ENCODE measurements at regions not wholly inside any gene's neighbourhood (a gene's known extent, or its start where the extent isn't known, plus 50 kb on each side); places are given as distances from the start of the nearest gene placed in this dataset.

GRCh38 chr7:19465861-19466260 is 243.0 kb downstream of the POLR1F start:
- no peak overlapping the region for H3K4me3 ChIP-seq (ENCODE audit: control insufficient read depth, low read depth, low read length)
- no peak for TF ChIP-seq CTCF (IDR thresholded peaks at IDR 0.05; ENCODE audit: control insufficient read depth, insufficient read depth, low read depth, low read length, missing control alignments)
- DNase-seq (ENCODE audit: low read depth) = no peak

GRCh38 chr7:19464751-19465150 is 244.1 kb downstream of the POLR1F start:
- no peak for DNase-seq (ENCODE audit: low read depth)
- no peak for TF ChIP-seq CTCF (IDR thresholded peaks at IDR 0.05; ENCODE audit: control insufficient read depth, insufficient read depth, low read depth, low read length, missing control alignments)
- no peak overlapping the region for H3K4me3 ChIP-seq (ENCODE audit: control insufficient read depth, low read depth, low read length)

GRCh38 chr7:19464241-19464640 is 244.6 kb downstream of the POLR1F start:
- TF ChIP-seq CTCF (IDR thresholded peaks at IDR 0.05; ENCODE audit: control insufficient read depth, insufficient read depth, low read depth, low read length, missing control alignments) = no peak
- H3K4me3 ChIP-seq (ENCODE audit: control insufficient read depth, low read depth, low read length) = no peak overlapping the region
- DNase-seq (ENCODE audit: low read depth) = no peak

GRCh38 chr7:19463581-19463980 is 245.3 kb downstream of the POLR1F start:
- no peak for TF ChIP-seq CTCF (IDR thresholded peaks at IDR 0.05; ENCODE audit: control insufficient read depth, insufficient read depth, low read depth, low read length, missing control alignments)

GRCh38 chr7:19455623-19456022 is 253.2 kb downstream of the POLR1F start:
- no peak for TF ChIP-seq CTCF (IDR thresholded peaks at IDR 0.05; ENCODE audit: control insufficient read depth, insufficient read depth, low read depth, low read length, missing control alignments)
- DNase-seq (ENCODE audit: low read depth) = no peak
- no peak overlapping the region for H3K4me3 ChIP-seq (ENCODE audit: control insufficient read depth, low read depth, low read length)

More at GRCh38 chr7:19463581-19463980, 245.3 kb downstream of the POLR1F start:
- DNase-seq (ENCODE audit: low read depth) = no peak
- no peak overlapping the region for H3K4me3 ChIP-seq (ENCODE audit: control insufficient read depth, low read depth, low read length)

- no peak for TF ChIP-seq CTCF (IDR thresholded peaks at IDR 0.05; ENCODE audit: control insufficient read depth, insufficient read depth, low read depth, low read length, missing control alignments)
- no peak for DNase-seq (ENCODE audit: low read depth)
- H3K4me3 ChIP-seq (ENCODE audit: control insufficient read depth, low read depth, low read length) = no peak overlapping the region
These were observed 260.7 kb downstream of the POLR1F start for GRCh38 chr7:19448091-19448490.
